ENCODE measurements at regions not wholly inside any gene's neighbourhood (a gene's known extent, or its start where the extent isn't known, plus 50 kb on each side); places are given as distances from the start of the nearest gene placed in this dataset.

DNA sequence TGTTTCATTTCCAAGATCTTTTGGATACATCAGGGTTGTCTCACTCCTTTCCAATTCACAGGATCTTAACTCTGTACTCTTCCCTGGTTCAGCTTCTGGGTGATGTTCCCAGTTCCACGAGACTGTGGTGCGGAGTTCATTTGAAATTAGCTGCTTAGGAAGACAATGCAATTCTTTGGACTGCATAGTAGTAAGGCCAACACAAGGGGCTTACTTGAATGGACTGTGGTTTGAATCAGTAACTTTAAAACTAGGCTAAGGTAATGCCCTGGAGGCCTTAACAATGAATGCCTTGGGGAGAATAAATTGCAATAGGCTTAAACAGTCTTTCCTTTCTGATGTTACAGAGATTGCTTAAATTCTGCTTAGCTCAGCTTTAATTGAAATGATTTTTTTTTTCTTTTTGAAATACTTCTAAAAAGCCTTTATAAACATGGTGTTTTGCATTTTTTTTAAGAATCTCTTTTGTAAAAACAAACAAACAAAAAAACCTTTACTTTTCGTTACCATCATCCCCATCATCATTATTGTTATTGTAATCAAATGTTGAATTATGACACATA lies 133.8 kb upstream of the MEF2C start:
- Histone ChIP-seq H3K4me3 (no peak overlapping the region), H3K27me3 (no peaks in the 10 kb centered on the region), H3K9me3 (no peaks in the 10 kb centered on the region), H3K27ac (no peak overlapping the region), H3K4me1 (no peaks in the 10 kb centered on the region), H3K36me3 (no peaks in the 10 kb centered on the region)
- TF ChIP-seq POLR2A (IDR thresholded peaks at IDR 0.05), result no peak
- TF ChIP-seq EP300 (IDR thresholded peaks at IDR 0.05; ENCODE audit: low read depth), result no peak
- TF ChIP-seq, protein P1, sequence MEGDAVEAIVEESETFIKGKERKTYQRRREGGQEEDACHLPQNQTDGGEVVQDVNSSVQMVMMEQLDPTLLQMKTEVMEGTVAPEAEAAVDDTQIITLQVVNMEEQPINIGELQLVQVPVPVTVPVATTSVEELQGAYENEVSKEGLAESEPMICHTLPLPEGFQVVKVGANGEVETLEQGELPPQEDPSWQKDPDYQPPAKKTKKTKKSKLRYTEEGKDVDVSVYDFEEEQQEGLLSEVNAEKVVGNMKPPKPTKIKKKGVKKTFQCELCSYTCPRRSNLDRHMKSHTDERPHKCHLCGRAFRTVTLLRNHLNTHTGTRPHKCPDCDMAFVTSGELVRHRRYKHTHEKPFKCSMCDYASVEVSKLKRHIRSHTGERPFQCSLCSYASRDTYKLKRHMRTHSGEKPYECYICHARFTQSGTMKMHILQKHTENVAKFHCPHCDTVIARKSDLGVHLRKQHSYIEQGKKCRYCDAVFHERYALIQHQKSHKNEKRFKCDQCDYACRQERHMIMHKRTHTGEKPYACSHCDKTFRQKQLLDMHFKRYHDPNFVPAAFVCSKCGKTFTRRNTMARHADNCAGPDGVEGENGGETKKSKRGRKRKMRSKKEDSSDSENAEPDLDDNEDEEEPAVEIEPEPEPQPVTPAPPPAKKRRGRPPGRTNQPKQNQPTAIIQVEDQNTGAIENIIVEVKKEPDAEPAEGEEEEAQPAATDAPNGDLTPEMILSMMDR (IDR thresholded peaks at IDR 0.05), result no peak
- no peak for TF ChIP-seq POLR2AphosphoS5 (IDR thresholded peaks at IDR 0.05)
- in situ Hi-C loops (cut with MboI; ENCODE audit: low pct_ligation_motif_present in 1 of 4, low pct_unique_long_range_greater_than_20kb in 1 of 4, low sequenced_read_pairs in 3 of 4), result no loop called here
- no peak for DNase-seq
- 84 to 90% methylated on average over 3 of the region's 3 CpGs for WGBS, 2 donors (ENCODE audit: low coverage in 1 of 2)
- intact Hi-C loops (cut with DNase I; ENCODE audit: low total_unique reads), result no loop called here

DNA sequence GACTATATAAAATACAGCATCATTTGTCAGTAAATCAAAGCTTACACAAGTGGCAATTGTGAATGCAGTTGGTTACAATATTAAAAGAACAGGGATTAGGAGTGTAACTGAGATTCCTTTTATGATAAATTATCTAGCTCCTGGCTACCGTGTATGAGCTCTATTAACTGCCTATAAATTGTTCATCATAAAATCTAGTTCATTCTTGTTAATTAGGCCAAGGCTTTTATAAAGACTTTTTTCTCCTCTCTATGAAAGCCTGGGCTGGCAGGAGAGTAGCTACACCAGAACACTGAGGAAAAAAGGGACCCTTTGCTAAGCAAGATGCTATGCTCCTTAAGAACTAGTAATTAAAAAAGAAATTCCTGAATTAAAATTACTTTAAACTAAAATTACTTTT lies 132.4 kb upstream of the MEF2C start:
- TF ChIP-seq POLR2A (IDR thresholded peaks at IDR 0.05), result no peak
- no peak for TF ChIP-seq EP300 (IDR thresholded peaks at IDR 0.05; ENCODE audit: low read depth)
- TF ChIP-seq, protein P1 (IDR thresholded peaks at IDR 0.05), result no peak
- no peak for TF ChIP-seq POLR2AphosphoS5 (IDR thresholded peaks at IDR 0.05)

DNA sequence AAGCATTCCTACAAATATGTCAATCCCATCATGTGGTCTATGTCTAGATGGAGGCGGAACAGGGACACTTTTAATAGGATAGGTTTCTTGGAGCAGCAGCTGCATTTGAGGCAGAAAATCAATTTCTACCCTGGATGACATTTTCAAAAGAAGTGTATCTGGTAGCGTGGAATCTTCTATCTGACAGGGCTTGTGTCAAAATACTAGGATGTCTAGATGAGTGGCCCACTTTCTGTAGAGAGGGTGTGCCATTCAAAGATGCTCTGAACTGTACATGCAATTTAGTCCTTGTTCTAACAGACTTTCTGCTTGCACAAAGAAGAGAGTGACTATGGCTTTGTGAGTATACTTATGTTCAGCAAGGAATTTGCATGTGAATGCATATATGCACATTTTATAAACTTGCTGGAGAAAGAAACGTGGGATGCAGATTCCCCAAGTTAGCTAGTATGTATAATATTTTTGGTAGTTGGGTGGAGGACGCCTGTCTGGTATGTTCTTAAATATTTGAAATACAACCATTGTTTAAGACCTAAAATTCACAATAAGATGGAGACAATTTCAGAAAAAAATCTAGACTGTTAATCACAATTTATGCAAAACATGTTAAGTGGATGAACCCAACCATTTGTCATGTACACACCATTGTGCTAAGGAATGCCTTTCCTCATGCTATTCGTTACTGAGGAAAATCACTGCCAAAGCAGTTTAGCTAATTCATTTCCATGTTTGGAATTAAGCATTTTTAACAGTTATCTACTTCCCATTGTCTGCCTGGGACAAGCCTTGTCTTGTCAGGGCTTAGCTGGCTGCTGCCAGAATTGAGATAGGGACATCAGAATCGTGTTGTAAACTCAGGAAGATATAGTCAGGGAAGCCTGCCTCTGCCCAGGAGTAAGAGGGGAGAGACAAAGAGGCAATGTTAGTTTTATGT lies 129.1 kb upstream of the MEF2C start:
- Histone ChIP-seq H3K9me3 (no peaks in the 10 kb centered on the region), H3K4me1 (no peaks in the 10 kb centered on the region)
- intact Hi-C loops (cut with DNase I; ENCODE audit: low total_unique reads), result no loop called here

More for the DNA sequence above, 132.4 kb upstream of the MEF2C start:
- in situ Hi-C loops (cut with MboI; ENCODE audit: low pct_ligation_motif_present in 1 of 4, low pct_unique_long_range_greater_than_20kb in 1 of 4, low sequenced_read_pairs in 3 of 4) (no loop called here), intact Hi-C loops (cut with DNase I; ENCODE audit: low total_unique reads) (no loop called here)
- H3K36me3 ChIP-seq, result no peaks in the 10 kb centered on the region
- H3K4me1 ChIP-seq, result no peaks in the 10 kb centered on the region
- no peak overlapping the region for H3K4me3 ChIP-seq
- no peaks in the 10 kb centered on the region for H3K27me3 ChIP-seq
- DNase-seq, result no peak
- H3K9me3 ChIP-seq, result no peaks in the 10 kb centered on the region
- 67% methylated on average over 1 of the region's 1 CpG for WGBS, 2 donors (ENCODE audit: low coverage in 1 of 2)
- no peak overlapping the region for H3K27ac ChIP-seq

DNA sequence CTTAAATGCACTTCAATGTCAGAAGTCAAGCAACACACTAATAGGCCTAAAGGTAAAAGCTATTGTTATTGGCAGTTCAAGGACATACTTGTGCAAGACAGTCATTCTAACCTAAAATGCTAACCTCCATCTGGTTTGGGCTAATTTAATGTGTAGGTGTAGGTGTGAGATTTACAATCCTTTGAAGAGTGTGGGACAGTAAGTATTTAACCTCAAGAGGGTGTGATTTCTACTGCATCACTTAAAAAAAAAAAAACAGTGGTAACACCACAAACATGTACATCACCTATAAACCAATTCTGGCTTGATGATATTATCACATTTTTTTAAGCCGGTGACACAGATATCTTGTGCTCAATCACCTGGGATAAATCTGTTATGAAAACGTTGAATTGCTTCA lies 127.5 kb upstream of the MEF2C start:
- intact Hi-C loops (cut with DNase I; ENCODE audit: low total_unique reads) (no loop called here), in situ Hi-C loops (cut with MboI; ENCODE audit: low pct_ligation_motif_present in 1 of 4, low pct_unique_long_range_greater_than_20kb in 1 of 4, low sequenced_read_pairs in 3 of 4) (no loop called here)
- Histone ChIP-seq H3K4me1 (no peaks in the 10 kb centered on the region), H3K9me3 (no peaks in the 10 kb centered on the region), H3K36me3 (no peaks in the 10 kb centered on the region), H3K27ac (no peak overlapping the region), H3K27me3 (no peaks in the 10 kb centered on the region), H3K4me3 (no peak overlapping the region)
- TF ChIP-seq, protein P1 (IDR thresholded peaks at IDR 0.05), result no peak
- no peak for TF ChIP-seq POLR2AphosphoS5 (IDR thresholded peaks at IDR 0.05)
- TF ChIP-seq POLR2A (IDR thresholded peaks at IDR 0.05), result no peak
- no peak for DNase-seq
- 67 to 92% methylated on average over 2 of the region's 2 CpGs for WGBS, 2 donors (ENCODE audit: low coverage in 1 of 2)

More for the DNA sequence above, 129.1 kb upstream of the MEF2C start:
- H3K27me3 ChIP-seq, result no peaks in the 10 kb centered on the region
- TF ChIP-seq EP300 (IDR thresholded peaks at IDR 0.05; ENCODE audit: low read depth), result no peak
- H3K36me3 ChIP-seq, result no peaks in the 10 kb centered on the region
- H3K27ac ChIP-seq, result no peak overlapping the region
- H3K4me3 ChIP-seq, result no peak overlapping the region
- no peak for DNase-seq
- in situ Hi-C loops (cut with MboI; ENCODE audit: low pct_ligation_motif_present in 1 of 4, low pct_unique_long_range_greater_than_20kb in 1 of 4, low sequenced_read_pairs in 3 of 4), result no loop called here
- WGBS, 2 donors (ENCODE audit: low coverage in 1 of 2), result 73 to 79% methylated on average over 6 of the region's 6 CpGs
